ENCODE measurements at regions not wholly inside any gene's neighbourhood (a gene's known extent, or its start where the extent isn't known, plus 50 kb on each side); places are given as distances from the start of the nearest gene placed in this dataset.

DNA sequence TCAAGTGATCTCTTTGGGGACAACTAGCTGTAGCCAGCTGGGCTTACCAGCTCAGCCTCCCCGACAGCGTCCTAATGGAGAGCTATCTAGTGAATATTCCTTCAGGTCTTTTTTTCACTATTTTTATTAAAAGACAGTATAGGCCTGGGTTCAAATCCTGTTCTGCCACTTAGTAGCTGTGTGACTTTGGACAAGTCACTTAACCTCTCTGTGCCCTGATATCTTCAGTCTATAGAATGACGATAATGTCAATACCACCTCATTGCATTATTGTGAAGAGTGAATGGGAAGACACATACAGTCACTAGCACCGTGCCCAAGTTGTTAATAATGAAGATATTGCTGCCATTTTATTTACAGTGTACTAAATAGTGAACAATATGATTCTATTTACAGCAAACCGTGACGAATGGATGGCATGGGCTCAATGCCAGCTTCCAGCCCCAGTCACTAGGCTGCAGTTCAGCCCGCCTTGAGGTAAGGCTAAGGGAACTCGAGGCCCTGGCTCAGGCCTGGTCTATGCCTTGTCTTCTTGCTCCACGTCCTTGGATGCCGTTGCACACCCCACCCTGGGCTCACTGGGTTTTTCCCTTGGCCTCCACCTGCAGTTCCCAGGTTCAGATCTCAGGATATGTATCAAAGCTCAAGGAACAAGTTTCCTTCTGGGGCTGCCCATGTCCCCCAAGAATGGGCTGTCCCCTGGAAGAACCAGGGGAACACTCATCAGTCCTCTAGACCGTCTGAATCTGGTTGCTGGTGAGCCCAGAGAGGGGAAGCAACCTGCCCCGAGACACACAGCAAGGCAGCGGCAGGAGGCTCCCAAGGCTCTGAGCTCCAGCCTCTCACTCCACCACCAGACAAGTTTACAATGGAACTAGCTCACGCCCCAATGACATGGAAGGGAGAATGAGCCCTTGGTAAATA lies 95.4 kb upstream of the TNRC6C start:
- 64 to 100% methylated on average over 3 to 14 of the region's 14 CpGs for WGBS, 2 donors (ENCODE audit: low coverage in 1 of 2)
- H3K4me1 ChIP-seq, result peaks cover 8 to 23% (median 16%) of the 10 kb centered on the region in 4 donors
- H3K9me3 ChIP-seq, result no peaks in the 10 kb centered on the region
- H3K27me3 ChIP-seq, result no peaks in the 10 kb centered on the region
- in situ Hi-C loops (cut with MboI; ENCODE audit: low pct_ligation_motif_present in 1 of 4, low pct_unique_long_range_greater_than_20kb in 1 of 4, low sequenced_read_pairs in 3 of 4) (no loop called here), intact Hi-C loops (cut with DNase I; ENCODE audit: low total_unique reads) (no loop called here)
- TF ChIP-seq, protein P1, sequence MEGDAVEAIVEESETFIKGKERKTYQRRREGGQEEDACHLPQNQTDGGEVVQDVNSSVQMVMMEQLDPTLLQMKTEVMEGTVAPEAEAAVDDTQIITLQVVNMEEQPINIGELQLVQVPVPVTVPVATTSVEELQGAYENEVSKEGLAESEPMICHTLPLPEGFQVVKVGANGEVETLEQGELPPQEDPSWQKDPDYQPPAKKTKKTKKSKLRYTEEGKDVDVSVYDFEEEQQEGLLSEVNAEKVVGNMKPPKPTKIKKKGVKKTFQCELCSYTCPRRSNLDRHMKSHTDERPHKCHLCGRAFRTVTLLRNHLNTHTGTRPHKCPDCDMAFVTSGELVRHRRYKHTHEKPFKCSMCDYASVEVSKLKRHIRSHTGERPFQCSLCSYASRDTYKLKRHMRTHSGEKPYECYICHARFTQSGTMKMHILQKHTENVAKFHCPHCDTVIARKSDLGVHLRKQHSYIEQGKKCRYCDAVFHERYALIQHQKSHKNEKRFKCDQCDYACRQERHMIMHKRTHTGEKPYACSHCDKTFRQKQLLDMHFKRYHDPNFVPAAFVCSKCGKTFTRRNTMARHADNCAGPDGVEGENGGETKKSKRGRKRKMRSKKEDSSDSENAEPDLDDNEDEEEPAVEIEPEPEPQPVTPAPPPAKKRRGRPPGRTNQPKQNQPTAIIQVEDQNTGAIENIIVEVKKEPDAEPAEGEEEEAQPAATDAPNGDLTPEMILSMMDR (IDR thresholded peaks at IDR 0.05), result no peak
- TF ChIP-seq POLR2A (IDR thresholded peaks at IDR 0.05) (no peak), POLR2AphosphoS5 (IDR thresholded peaks at IDR 0.05) (no peak), EP300 (IDR thresholded peaks at IDR 0.05; ENCODE audit: low read depth) (no peak)
- no peak overlapping the region for H3K4me3 ChIP-seq
- H3K36me3 ChIP-seq, result no peaks in the 10 kb centered on the region
- no peak for DNase-seq
- peak overlapping the region in 3 of 4 donors; percentile 56 to 68 (median 67) for H3K27ac ChIP-seq

DNA sequence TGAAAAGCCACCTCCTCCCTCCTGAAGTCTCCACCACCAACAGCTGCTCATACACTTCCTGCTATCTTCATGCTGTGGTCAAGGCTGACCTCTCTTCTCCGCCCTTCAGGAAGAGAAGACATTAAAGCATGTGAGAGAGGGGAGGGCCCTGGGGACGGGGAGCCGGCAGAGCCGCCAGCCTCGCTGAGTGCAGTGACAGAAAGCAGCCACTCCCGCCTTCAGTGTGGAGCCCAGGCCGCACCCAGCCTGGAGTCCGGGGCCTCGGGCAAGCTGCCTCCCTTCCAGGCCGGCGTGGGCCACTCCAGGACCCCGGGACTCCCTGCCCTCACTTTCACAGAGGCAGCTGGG lies 94.7 kb upstream of the TNRC6C start:
- intact Hi-C loops (cut with DNase I; ENCODE audit: low total_unique reads) (no loop called here), in situ Hi-C loops (cut with MboI; ENCODE audit: low pct_ligation_motif_present in 1 of 4, low pct_unique_long_range_greater_than_20kb in 1 of 4, low sequenced_read_pairs in 3 of 4) (no loop called here)
- H3K27ac ChIP-seq, result peak overlapping the region; percentile 56 to 68 (median 64)
- 48% methylated on average over 9 of the region's 12 CpGs; no CpG with 5 or more reads in 1 of the 2 donors for WGBS, 2 donors (ENCODE audit: low coverage in 1 of 2)
- H3K36me3 ChIP-seq, result no peaks in the 10 kb centered on the region
- TF ChIP-seq, protein P1 (IDR thresholded peaks at IDR 0.05), result peak in 1 of 5 experiments; percentile 12
- peak; percentile 46 for TF ChIP-seq POLR2A (IDR thresholded peaks at IDR 0.05)
- TF ChIP-seq POLR2AphosphoS5 (IDR thresholded peaks at IDR 0.05), result peak in 1 of 3 donors; percentile 39
- TF ChIP-seq EP300 (IDR thresholded peaks at IDR 0.05; ENCODE audit: low read depth), result no peak
- H3K9me3 ChIP-seq, result no peaks in the 10 kb centered on the region
- peak; percentile 56 for DNase-seq
- H3K27me3 ChIP-seq, result no peaks in the 10 kb centered on the region
- peaks cover 8 to 23% (median 16%) of the 10 kb centered on the region in 4 donors for H3K4me1 ChIP-seq
- no peak overlapping the region for H3K4me3 ChIP-seq

DNA sequence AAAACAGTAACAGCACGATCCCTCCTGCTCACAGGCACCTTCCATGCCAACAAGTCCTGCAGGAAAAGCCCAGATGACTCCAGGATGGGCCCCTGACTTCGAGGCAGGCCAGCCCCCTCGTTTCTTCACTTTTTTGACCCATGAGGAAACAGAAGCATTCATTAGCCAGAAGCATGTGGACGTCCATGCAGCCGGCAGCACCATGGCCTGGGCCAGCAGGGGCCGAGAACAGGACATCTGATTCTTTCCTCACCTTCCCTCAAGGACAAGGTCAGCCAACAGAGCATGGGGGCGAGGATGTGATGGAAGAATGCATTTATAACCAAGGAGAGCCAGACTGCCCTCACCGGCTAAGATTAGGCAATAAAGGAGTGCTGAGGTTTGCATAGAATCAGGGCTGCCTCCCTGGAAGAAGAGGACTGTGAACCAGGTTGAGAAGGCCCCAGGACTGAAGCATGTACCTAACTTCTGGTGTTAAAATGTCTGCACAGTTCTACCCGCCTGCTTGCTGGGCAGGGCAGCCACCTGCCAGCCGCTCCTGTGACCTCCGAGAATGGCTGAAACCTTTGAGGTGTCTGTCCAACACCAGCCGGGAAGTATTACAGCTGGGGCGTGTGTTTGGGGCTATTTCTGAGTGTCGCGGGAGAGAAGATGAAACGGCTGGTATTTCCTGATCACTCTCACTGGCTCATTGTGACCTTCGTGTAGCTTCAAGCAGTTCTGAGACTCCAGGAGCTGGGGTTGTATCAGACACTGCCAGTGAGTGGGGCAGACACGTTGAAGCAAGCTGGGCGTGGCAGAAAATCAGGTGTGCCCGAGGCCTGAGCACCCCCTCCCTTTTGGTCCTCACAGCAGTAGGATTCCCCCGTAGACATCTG lies 94.0 kb upstream of the TNRC6C start:
- intact Hi-C loops (cut with DNase I; ENCODE audit: low total_unique reads) (no loop called here), in situ Hi-C loops (cut with MboI; ENCODE audit: low pct_ligation_motif_present in 1 of 4, low pct_unique_long_range_greater_than_20kb in 1 of 4, low sequenced_read_pairs in 3 of 4) (no loop called here)
- no peak for TF ChIP-seq POLR2AphosphoS5 (IDR thresholded peaks at IDR 0.05)
- TF ChIP-seq EP300 (IDR thresholded peaks at IDR 0.05; ENCODE audit: low read depth), result no peak
- TF ChIP-seq POLR2A (IDR thresholded peaks at IDR 0.05), result no peak
- TF ChIP-seq, protein P1 (IDR thresholded peaks at IDR 0.05), result no peak
- Histone ChIP-seq H3K4me3 (no peak overlapping the region), H3K36me3 (no peaks in the 10 kb centered on the region), H3K27me3 (no peaks in the 10 kb centered on the region), H3K9me3 (no peaks in the 10 kb centered on the region), H3K4me1 (peaks cover 8 to 23% (median 16%) of the 10 kb centered on the region in 4 donors), H3K27ac (peak overlapping the region; percentile 56 to 68 (median 64))
- WGBS, 2 donors (ENCODE audit: low coverage in 1 of 2), result 7 to 57% methylated on average over 3 to 21 of the region's 21 CpGs
- no peak for DNase-seq

DNA sequence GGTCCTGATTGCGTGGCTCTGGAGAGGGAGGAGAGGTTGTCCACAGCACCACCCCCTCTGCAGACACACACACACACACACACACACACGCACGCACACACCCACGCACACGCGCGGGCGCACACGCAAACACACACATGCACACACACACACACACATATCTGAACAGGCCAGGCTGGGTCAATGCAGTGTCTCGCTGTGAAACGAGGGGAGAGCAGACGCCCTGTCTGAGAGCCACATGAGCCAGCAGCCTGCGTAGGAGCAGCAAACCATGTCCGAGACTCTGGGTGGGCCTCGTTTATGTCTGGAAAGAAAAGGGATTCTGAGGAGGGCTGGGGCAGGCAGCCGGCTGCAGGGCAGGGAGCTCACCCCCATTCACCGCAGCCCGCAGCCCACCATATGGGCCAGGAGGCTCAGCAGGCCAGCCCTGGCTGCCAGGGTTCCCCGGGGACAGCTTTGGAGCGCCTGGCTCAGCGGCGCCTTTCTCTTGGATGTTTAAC lies 93.3 kb upstream of the TNRC6C start:
- Histone ChIP-seq H3K27ac (peak overlapping the region in 2 of 4 donors; percentile 26 to 67), H3K36me3 (no peaks in the 10 kb centered on the region), H3K4me3 (no peak overlapping the region), H3K4me1 (peaks cover 8 to 23% (median 16%) of the 10 kb centered on the region in 4 donors), H3K9me3 (no peaks in the 10 kb centered on the region), H3K27me3 (peaks cover 2% of the 10 kb centered on the region)
- intact Hi-C loops (cut with DNase I; ENCODE audit: low total_unique reads), result no loop called here
- TF ChIP-seq, protein P1 (IDR thresholded peaks at IDR 0.05), result no peak
- TF ChIP-seq POLR2AphosphoS5 (IDR thresholded peaks at IDR 0.05) (no peak), POLR2A (IDR thresholded peaks at IDR 0.05) (no peak), EP300 (IDR thresholded peaks at IDR 0.05; ENCODE audit: low read depth) (no peak)
- 82% methylated on average over 20 of the region's 22 CpGs; no CpG with 5 or more reads in 1 of the 2 donors for WGBS, 2 donors (ENCODE audit: low coverage in 1 of 2)
- no peak for DNase-seq
- in situ Hi-C loops (cut with MboI; ENCODE audit: low pct_ligation_motif_present in 1 of 4, low pct_unique_long_range_greater_than_20kb in 1 of 4, low sequenced_read_pairs in 3 of 4), result no loop called here

Data from transverse colon (tissue), 4 donors.